ENCODE measurements at regions not wholly inside any gene's neighbourhood (a gene's known extent, or its start where the extent isn't known, plus 50 kb on each side); places are given as distances from the start of the nearest gene placed in this dataset.

DNA sequence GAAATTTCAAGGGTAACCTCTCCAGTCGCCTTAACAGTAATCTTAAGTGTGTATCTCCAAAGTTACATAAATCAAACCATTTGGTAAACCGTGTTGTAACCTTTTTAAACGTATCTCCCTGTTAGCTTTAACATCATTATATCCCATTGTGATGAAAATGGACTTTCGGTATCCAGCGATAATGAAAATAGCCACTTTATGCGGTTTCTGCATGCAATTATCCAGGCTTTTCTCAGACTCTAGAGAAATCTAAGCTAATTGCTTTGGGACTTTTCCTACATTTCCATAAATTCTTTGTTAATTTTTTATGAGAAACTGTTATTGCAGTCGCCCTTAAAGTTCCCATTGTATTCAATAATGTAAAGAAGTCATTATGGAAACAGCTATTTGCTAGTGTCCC is 170.7 kb downstream of the ZNF608 start:
- no peak overlapping the region for H3K4me3 ChIP-seq (ENCODE audit: low read depth, low read length)
- TF ChIP-seq, protein P1, sequence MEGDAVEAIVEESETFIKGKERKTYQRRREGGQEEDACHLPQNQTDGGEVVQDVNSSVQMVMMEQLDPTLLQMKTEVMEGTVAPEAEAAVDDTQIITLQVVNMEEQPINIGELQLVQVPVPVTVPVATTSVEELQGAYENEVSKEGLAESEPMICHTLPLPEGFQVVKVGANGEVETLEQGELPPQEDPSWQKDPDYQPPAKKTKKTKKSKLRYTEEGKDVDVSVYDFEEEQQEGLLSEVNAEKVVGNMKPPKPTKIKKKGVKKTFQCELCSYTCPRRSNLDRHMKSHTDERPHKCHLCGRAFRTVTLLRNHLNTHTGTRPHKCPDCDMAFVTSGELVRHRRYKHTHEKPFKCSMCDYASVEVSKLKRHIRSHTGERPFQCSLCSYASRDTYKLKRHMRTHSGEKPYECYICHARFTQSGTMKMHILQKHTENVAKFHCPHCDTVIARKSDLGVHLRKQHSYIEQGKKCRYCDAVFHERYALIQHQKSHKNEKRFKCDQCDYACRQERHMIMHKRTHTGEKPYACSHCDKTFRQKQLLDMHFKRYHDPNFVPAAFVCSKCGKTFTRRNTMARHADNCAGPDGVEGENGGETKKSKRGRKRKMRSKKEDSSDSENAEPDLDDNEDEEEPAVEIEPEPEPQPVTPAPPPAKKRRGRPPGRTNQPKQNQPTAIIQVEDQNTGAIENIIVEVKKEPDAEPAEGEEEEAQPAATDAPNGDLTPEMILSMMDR (IDR thresholded peaks at IDR 0.05; ENCODE audit: low read depth, low read length) = no peak

- TF ChIP-seq, protein P1 (IDR thresholded peaks at IDR 0.05; ENCODE audit: low read depth, low read length) = no peak
- no peak overlapping the region for H3K4me3 ChIP-seq (ENCODE audit: low read depth, low read length)
These were observed 171.7 kb downstream of the ZNF608 start for GRCh38 chr5:124574521-124575436.

GRCh38 chr5:124572971-124573370 is 173.5 kb downstream of the ZNF608 start:
- TF ChIP-seq, protein P1 (IDR thresholded peaks at IDR 0.05; ENCODE audit: low read depth, low read length) = no peak

DNA sequence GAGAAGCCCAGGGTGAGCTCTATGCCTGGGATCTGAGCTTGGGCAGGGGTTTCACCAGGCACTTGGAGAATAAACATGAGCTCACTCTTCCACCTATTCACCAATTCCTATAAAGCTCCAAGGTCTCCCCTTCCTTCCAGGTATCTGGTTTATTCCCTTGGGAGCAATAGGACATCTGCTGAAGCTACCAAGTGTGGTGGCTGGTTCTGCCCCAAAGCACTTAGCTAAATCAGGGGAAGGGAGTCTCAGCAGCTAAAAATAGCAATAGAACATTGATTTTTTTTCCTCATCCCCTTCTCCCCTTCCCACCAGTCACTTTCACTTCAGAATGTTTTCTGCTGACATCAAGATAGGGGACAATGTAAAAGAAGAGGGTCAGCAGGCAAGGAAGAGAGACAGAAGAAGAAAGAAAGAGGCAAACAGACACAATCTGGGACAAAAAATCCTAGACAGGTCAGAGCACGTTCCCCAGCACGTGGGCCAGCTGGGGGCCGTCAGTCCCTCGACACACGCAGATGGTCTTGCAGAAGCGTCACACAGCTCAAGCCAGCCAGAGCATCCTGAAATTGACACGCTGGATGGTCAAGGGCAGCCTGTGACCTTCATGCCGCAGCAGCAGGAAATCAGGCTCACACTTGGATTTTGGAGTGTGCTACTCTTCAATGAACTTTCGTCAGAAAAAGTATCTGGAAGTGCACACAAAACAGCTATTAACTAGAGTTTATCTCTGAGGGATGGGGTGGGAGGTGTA is 176.0 kb downstream of the ZNF608 start:
- no peak overlapping the region for H3K4me3 ChIP-seq (ENCODE audit: low read depth, low read length)
- TF ChIP-seq, protein P1 (IDR thresholded peaks at IDR 0.05; ENCODE audit: low read depth, low read length) = no peak

More at GRCh38 chr5:124572971-124573370, 173.5 kb downstream of the ZNF608 start:
- H3K4me3 ChIP-seq (ENCODE audit: low read depth, low read length) = no peak overlapping the region

DNA sequence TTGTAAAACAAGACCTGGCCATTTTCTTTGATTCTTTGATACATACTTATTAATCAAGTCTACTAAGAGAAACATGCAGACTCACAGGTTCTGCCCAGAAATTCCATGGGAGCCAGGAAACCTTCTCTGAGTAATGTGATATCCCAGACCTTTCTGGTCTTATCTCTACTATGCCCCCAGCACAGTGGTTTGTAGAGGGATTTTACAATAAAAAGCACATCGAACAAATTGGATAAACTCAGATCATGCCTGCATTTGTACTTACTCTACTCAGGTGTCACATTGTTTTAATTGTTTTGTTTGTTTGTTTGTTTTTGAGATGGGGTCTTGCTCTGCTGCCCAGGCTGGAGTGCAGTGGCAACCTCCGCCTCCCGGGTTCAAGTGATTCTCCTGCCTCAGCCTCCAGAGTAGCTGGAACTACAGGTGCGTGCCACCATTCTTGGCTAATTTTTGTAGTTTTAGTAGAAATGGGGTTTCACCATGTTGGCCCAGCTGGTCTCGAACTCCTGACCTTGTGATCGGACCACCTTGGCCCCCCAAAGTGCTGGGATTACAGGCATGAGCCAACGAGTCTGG is 179.5 kb downstream of the ZNF608 start:
- no peak overlapping the region for H3K4me3 ChIP-seq (ENCODE audit: low read depth, low read length)
- TF ChIP-seq, protein P1 (IDR thresholded peaks at IDR 0.05; ENCODE audit: low read depth, low read length) = no peak

- TF ChIP-seq, protein P1 (IDR thresholded peaks at IDR 0.05; ENCODE audit: low read depth, low read length) = no peak
- H3K4me3 ChIP-seq (ENCODE audit: low read depth, low read length) = no peak overlapping the region
These were observed 185.0 kb downstream of the ZNF608 start for GRCh38 chr5:124561451-124561850.

Data from WI38 (cell line).